ENCODE measurements at regions not wholly inside any gene's neighbourhood (a gene's known extent, or its start where the extent isn't known, plus 50 kb on each side); places are given as distances from the start of the nearest gene placed in this dataset.
"Not testable (repeated sequence)": the region's sequence is repeated elsewhere in the genome, so short reads cannot be mapped to it uniquely, and the experiment has no call there.

GRCh38 chr7:136109037-136109436 lies 131.9 kb upstream of the MTPN start:
- TF ChIP-seq CTCF (IDR thresholded peaks at IDR 0.05; ENCODE audit: low read length); EZH2 (IDR thresholded peaks at IDR 0.05; ENCODE audit: borderline replicate concordance, low read length): not testable (repeated sequence)

All from OCI-LY1 (cell line).